ENCODE measurements at regions not wholly inside any gene's neighbourhood (a gene's known extent, or its start where the extent isn't known, plus 50 kb on each side); places are given as distances from the start of the nearest gene placed in this dataset.

GRCh38 chr4:11005300-11005699, 320.7 kb upstream of the CLNK start:
- no peak overlapping the region for H2BK15ac ChIP-seq (ENCODE audit: low read depth, low read length)
- TF ChIP-seq FOS (IDR thresholded peaks at IDR 0.05; ENCODE audit: low read depth, low read length) (no peak), NFE2L2 (IDR thresholded peaks at IDR 0.05; ENCODE audit: low read depth, low read length) (no peak), CTCF (conservative IDR thresholded peaks at IDR 0.05; ENCODE audit: low read depth, low read length) (no peak), CEBPB (IDR thresholded peaks at IDR 0.05; ENCODE audit: low read depth, low read length) (no peak), ELK1 (IDR thresholded peaks at IDR 0.05; ENCODE audit: borderline replicate concordance, low read depth, low read length) (no peak), RFX5 (IDR thresholded peaks at IDR 0.05; ENCODE audit: low read depth, low read length) (no peak), CHD1 (IDR thresholded peaks at IDR 0.05; ENCODE audit: low read depth, low read length) (no peak), MAFK (IDR thresholded peaks at IDR 0.05; ENCODE audit: low read depth, low read length) (no peak), RAD21 (IDR thresholded peaks at IDR 0.05; ENCODE audit: low read length) (no peak), BHLHE40 (IDR thresholded peaks at IDR 0.05; ENCODE audit: low read depth, low read length) (no peak), MAZ (IDR thresholded peaks at IDR 0.05; ENCODE audit: borderline replicate concordance, low read depth, low read length) (no peak), MXI1 (IDR thresholded peaks at IDR 0.05; ENCODE audit: borderline replicate concordance, low read depth, low read length) (no peak)
- H3K9me1 ChIP-seq (ENCODE audit: insufficient read depth, low read length): no peaks in the 10 kb centered on the region
- dilution Hi-C loops (cut with HindIII; ENCODE audit: low sequenced_read_pairs, unreplicated experiment) (no loop called here), intact Hi-C loops (cut with micrococcal nuclease) (no loop called here), in situ Hi-C loops (cut with MboI; ENCODE audit: low sequenced_read_pairs) (no loop called here)
- H3K9me3 ChIP-seq (ENCODE audit: control insufficient read depth, insufficient read depth, low read length): peaks cover 4% of the 10 kb centered on the region; the same call in 1 of the 2 replicates
- CTCF ChIA-PET: no interaction called here
- POLR2A ChIA-PET (ENCODE audit: unreplicated experiment): no interaction called here
- 60% methylated on average over 1 of the region's 4 CpGs; no CpG with 5 or more reads in 1 of the 2 experiments for WGBS, 2 experiments (ENCODE audit: extremely low coverage in 2 of 2, insufficient read length in 1 of 2)
- no peak overlapping the region for H2AK9ac ChIP-seq (replicated peaks; ENCODE audit: low read depth, low read length, poor library complexity)
- H3K4ac ChIP-seq (ENCODE audit: low read depth, low read length): no peak overlapping the region
- H4K5ac ChIP-seq (ENCODE audit: low read depth, low read length): no peak overlapping the region
- no peak overlapping the region for H2BK20ac ChIP-seq (ENCODE audit: low read depth, low read length)
- BruUV-seq (replicated peaks): no TSS peak
- no peak overlapping the region for H2AFZ ChIP-seq (replicated peaks; ENCODE audit: low read length, poor library complexity)
- H2BK120ac ChIP-seq (ENCODE audit: low read depth, low read length): no peak overlapping the region
- H3K18ac ChIP-seq (ENCODE audit: low read depth, low read length): no peak overlapping the region
- H3K36me3 ChIP-seq (ENCODE audit: control insufficient read depth, insufficient read depth, low read length): no peaks in the 10 kb centered on the region
- no peak overlapping the region for H4K8ac ChIP-seq (ENCODE audit: low read depth in 2 of 2, low read length in 2 of 2)
- no peaks in the 10 kb centered on the region for H4K20me1 ChIP-seq (ENCODE audit: insufficient read depth, low read length)
- H3K23ac ChIP-seq (ENCODE audit: low read depth, low read length): no peak overlapping the region
- H2BK5ac ChIP-seq (ENCODE audit: low read depth, low read length, poor library complexity, severe bottlenecking): no peak overlapping the region
- no peaks in the 10 kb centered on the region for H3K79me1 ChIP-seq (ENCODE audit: low read depth in 1 of 2, low read length in 2 of 2)
- no peak overlapping the region for H3K4me2 ChIP-seq (ENCODE audit: low read depth, low read length)
- no peak overlapping the region for H3K56ac ChIP-seq (ENCODE audit: extremely low read depth, insufficient read depth, low read length)
- no peak overlapping the region for H3K9ac ChIP-seq (ENCODE audit: low read depth, low read length)
- no peak for DNase-seq
- no peak overlapping the region for H2AK5ac ChIP-seq (ENCODE audit: low read depth, low read length)
- H4K91ac ChIP-seq (ENCODE audit: insufficient read depth, low read depth, low read length): no peak overlapping the region
- no peaks in the 10 kb centered on the region for H3K27me3 ChIP-seq (ENCODE audit: control insufficient read depth, insufficient read depth, low read length)
- H3K4me1 ChIP-seq (ENCODE audit: control insufficient read depth, insufficient read depth, low read length): no peaks in the 10 kb centered on the region
- no peak overlapping the region for H3K14ac ChIP-seq (replicated peaks; ENCODE audit: low read depth, low read length)
- no peak for ATAC-seq (ENCODE audit: low read depth)
- no peak overlapping the region for H3K4me3 ChIP-seq (ENCODE audit: insufficient read depth, low read depth, low read length)
- H3K27ac ChIP-seq (ENCODE audit: insufficient read depth, low read length): no peak overlapping the region

Data from IMR-90 (cell line).